ENCODE measurements at regions not wholly inside any gene's neighbourhood (a gene's known extent, or its start where the extent isn't known, plus 50 kb on each side); places are given as distances from the start of the nearest gene placed in this dataset.

GRCh38 chr15:70354346-70354905 is 256.7 kb upstream of the TLE3 start:
- no peak for TF ChIP-seq POLR2AphosphoS5 (IDR thresholded peaks at IDR 0.05; ENCODE audit: borderline replicate concordance, low read depth, low read length)
- TF ChIP-seq EZH2 (IDR thresholded peaks at IDR 0.05): no peak
- no peak for TF ChIP-seq FOXP2 (optimal IDR thresholded peaks at IDR 0.05; ENCODE audit: control extremely low read depth, extremely low read length, insufficient read depth)

Measured in SK-N-MC (cell line).